ENCODE measurements at regions not wholly inside any gene's neighbourhood (a gene's known extent, or its start where the extent isn't known, plus 50 kb on each side); places are given as distances from the start of the nearest gene placed in this dataset.
"Not testable (repeated sequence)": the region's sequence is repeated elsewhere in the genome, so short reads cannot be mapped to it uniquely, and the experiment has no call there.

DNA sequence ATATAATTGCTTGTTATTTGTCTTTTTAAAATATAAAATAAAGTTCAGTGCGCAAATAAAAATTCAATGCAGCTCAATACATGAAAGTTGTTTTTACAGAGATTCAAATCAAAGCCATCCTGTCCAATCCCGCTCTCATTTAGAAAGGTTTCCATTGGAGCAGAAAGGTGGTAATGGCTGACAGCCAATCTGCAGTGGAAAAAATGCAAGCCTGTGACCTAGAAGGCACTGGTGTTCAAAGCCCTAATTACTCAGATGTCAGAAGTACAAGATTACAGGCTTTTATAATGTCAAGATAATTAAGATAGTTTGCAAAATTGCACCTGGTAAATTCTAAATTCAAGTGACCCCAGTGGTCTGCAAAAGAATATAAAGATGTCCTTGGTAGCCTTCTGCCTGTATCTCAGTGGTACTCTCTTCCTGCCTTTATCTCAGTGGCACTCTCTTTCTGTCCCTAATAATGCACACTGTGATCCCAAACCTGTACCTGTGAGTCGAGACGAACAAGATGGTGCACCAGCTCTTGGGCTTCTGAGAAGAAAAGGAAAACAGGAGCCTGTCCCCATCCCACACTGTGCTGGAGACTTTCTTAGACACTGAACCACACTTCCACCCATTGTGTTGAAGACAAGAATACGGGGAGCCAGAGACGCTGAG, 212.6 kb upstream of the FRG1 start:
- H3K27me3 Mint-ChIP-seq (ENCODE audit: low read depth); DNase-seq (ENCODE audit: low spot score in 2 of 2, unreplicated experiment in 2 of 2); H3K36me3 Mint-ChIP-seq; H3K4me1 Mint-ChIP-seq; H3K27ac Mint-ChIP-seq; H3K4me3 Mint-ChIP-seq: not testable (repeated sequence)
- peaks cover 44% of the 10 kb centered on the region for H3K9me3 Mint-ChIP-seq

DNA sequence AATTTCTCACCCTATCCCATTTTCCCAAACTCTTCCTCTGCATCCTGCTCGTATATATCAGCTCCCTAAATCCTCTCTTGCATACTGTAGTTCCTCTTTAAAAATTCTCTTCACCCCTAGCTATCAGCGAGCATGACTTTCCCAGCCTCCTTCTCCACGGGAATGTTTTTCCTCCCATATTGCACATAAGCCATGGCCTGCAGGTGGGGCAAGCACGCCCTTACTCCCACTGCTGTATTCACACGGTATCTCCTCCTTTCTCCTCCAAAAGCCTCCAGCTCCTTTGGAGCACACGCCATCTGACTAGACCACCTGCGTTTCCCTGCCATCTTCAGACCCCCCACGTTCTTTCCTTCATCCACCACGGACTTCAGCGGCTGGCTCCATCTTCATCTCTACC, 208.7 kb upstream of the FRG1 start:
- not testable (repeated sequence) for H3K27ac Mint-ChIP-seq; H3K4me3 Mint-ChIP-seq; H3K4me1 Mint-ChIP-seq; DNase-seq (ENCODE audit: low spot score in 2 of 2, unreplicated experiment in 2 of 2); H3K27me3 Mint-ChIP-seq (ENCODE audit: low read depth); H3K36me3 Mint-ChIP-seq
- peaks cover 52% of the 10 kb centered on the region for H3K9me3 Mint-ChIP-seq

DNA sequence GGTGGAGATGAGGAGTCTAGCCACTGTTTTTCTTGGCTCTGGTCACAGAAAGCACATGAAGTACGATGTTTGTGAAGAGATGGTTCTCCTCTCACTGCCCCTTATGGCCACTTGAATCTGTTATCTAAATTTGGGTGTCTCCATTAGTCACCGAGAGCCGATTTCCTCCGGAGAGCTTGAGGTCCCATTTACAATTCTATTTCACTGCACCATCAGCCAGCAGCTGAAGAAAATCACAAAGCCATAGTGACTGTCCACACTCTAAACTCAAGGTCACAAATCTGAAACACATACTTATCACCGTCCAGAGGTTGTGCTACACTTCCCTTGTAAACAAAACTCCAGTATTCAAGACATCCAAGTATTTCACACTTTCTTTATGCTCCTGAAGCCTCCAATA, 207.2 kb upstream of the FRG1 start:
- not testable (repeated sequence) for H3K4me1 Mint-ChIP-seq; DNase-seq (ENCODE audit: low spot score in 2 of 2, unreplicated experiment in 2 of 2); H3K4me3 Mint-ChIP-seq; H3K36me3 Mint-ChIP-seq; H3K27ac Mint-ChIP-seq; H3K27me3 Mint-ChIP-seq (ENCODE audit: low read depth)
- H3K9me3 Mint-ChIP-seq: peaks cover 53% of the 10 kb centered on the region

DNA sequence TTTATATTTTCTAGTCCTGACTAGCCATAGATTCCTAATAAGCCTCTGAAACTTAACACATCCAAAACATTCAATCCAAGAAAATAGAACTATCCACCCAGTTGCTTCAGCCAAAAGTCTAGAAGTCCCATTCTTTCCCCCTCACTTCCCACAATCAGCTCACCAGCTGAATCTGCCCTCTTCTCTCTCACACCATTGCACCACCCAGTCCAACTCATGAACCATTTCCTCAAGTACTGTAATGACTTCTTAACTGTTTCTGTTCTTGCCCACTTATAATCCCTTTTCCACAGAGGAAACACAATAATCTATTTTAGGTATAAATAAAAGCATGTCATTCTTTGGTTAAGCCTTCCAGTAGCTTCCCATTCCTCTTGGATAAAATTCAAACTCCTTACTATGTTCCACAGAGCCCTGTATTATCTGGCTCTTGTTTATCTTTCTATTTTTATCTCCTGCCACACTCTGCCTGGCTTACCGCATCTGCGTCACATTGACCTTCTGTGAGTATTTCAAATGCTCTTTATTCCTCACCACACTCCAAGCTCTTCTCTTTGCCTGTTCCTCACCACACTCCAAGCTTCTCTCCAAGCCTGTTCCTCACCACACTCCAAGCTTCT, 205.9 kb upstream of the FRG1 start:
- not testable (repeated sequence) for H3K4me3 Mint-ChIP-seq; H3K36me3 Mint-ChIP-seq; H3K4me1 Mint-ChIP-seq; H3K27ac Mint-ChIP-seq; H3K27me3 Mint-ChIP-seq (ENCODE audit: low read depth); DNase-seq (ENCODE audit: low spot score in 2 of 2, unreplicated experiment in 2 of 2)
- H3K9me3 Mint-ChIP-seq: peaks cover 57% of the 10 kb centered on the region

DNA sequence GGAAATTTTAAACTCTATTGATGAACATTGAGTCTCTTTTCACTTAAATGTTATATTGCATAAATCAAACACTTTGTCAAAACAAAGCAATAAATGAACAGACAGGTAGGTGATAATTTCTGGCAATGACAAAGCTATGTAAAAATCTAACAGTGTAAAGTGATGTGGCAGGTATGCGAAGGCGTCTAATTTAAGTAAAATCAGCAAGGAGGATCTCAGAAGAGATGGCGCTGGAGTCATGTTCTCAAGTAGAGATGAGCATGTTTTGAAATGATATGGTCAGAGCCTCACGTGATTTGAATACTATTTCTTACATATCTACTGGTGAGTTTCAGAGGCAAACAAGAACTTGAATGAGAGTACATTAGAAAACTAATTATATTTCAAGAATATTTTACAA, 204.0 kb upstream of the FRG1 start:
- H3K27me3 Mint-ChIP-seq (ENCODE audit: low read depth); H3K36me3 Mint-ChIP-seq; H3K4me1 Mint-ChIP-seq; H3K4me3 Mint-ChIP-seq; H3K27ac Mint-ChIP-seq; DNase-seq (ENCODE audit: low spot score in 2 of 2, unreplicated experiment in 2 of 2): not testable (repeated sequence)
- peaks cover 62% of the 10 kb centered on the region for H3K9me3 Mint-ChIP-seq

DNA sequence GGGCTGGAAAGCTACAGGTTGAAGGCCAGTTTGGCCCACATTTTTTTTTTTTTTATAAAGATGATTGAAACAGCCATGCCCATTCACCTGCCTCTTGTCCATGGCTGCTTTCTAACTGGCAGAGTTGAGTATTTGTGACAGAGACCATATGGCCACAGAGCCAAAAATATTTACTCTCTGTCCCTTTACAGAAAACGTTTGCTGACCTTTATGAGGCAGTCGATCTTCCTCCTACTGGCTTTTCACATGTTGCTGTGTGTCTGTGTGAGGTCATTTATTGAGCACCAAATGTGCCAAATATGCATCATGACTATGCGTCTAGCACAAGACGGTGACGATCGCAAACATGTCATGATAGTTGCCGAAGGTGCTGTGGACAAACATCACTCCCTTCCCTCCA, 200.6 kb upstream of the FRG1 start:
- not testable (repeated sequence) for H3K27me3 Mint-ChIP-seq (ENCODE audit: low read depth); H3K4me1 Mint-ChIP-seq; DNase-seq (ENCODE audit: low spot score in 2 of 2, unreplicated experiment in 2 of 2); H3K36me3 Mint-ChIP-seq; H3K27ac Mint-ChIP-seq; H3K4me3 Mint-ChIP-seq
- peaks cover 47% of the 10 kb centered on the region for H3K9me3 Mint-ChIP-seq

DNA sequence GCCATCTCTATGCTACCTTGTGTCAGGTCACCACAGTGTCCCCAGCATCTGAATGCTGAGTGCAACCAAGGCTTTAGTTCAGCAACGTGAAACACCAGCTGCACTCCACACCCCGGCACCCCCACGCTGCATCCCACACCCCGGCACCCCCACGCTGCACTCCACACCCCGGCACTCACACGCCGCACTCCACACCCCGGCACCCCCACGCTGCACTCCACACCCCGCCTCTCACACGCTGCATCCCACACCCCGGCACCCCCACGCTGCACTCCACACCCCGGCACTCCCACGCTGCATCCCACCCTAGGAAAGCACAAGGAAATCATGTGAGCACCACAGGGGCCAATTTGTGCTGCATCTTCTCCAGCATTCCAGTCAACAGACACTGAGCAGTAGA, 199.8 kb upstream of the FRG1 start:
- DNase-seq (ENCODE audit: low spot score in 2 of 2, unreplicated experiment in 2 of 2): no peak
- no peak overlapping the region for H3K4me3 Mint-ChIP-seq
- H3K4me1 Mint-ChIP-seq: no peaks in the 10 kb centered on the region
- TF ChIP-seq, protein P1, sequence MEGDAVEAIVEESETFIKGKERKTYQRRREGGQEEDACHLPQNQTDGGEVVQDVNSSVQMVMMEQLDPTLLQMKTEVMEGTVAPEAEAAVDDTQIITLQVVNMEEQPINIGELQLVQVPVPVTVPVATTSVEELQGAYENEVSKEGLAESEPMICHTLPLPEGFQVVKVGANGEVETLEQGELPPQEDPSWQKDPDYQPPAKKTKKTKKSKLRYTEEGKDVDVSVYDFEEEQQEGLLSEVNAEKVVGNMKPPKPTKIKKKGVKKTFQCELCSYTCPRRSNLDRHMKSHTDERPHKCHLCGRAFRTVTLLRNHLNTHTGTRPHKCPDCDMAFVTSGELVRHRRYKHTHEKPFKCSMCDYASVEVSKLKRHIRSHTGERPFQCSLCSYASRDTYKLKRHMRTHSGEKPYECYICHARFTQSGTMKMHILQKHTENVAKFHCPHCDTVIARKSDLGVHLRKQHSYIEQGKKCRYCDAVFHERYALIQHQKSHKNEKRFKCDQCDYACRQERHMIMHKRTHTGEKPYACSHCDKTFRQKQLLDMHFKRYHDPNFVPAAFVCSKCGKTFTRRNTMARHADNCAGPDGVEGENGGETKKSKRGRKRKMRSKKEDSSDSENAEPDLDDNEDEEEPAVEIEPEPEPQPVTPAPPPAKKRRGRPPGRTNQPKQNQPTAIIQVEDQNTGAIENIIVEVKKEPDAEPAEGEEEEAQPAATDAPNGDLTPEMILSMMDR (IDR thresholded peaks at IDR 0.05; ENCODE audit: unreplicated experiment): no peak
- H3K27ac Mint-ChIP-seq: no peak overlapping the region
- H3K27me3 Mint-ChIP-seq (ENCODE audit: low read depth): no peaks in the 10 kb centered on the region
- H3K9me3 Mint-ChIP-seq: peaks cover 53% of the 10 kb centered on the region
- H3K36me3 Mint-ChIP-seq: no peaks in the 10 kb centered on the region

DNA sequence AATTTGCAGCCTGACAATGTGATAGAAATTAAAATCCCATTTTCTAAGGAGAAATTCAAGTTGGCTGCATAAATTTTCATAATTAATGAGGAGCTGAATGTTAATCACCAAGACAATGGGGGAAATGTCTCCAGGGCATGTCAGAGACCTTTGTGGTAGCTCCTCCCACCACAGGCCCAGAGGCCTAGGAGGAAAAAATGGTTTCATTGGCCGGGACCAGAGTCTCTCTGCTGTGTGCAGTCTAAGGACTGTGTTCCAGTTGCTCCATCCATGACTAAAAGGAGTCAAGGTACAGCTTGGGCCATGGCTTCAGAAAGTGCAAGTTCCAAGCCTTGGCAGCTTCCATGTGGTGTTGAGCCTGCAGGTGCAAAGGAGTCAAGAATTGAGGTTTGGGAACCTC, 187.6 kb upstream of the FRG1 start:
- H3K36me3 Mint-ChIP-seq, H3K4me3 Mint-ChIP-seq: not testable (repeated sequence)

DNA sequence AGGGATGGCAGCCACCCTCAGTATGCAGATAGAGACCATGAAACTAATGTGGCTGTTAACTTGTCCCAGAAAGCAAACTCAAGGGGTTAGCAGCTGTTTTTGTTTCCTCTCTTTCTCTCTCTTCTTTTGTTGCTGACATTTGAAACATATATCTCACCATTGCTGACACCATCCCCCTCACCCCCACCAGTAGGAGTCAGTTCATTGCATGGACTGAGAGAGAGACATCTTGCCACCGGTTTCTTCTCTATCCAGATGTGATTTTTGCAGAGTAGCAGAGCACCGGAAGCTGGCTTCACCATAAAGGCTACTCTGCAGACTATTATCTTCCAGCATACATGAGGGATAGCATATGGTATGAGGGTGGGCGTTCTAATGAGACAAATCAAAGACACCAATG, 177.1 kb upstream of the FRG1 start:
- TF ChIP-seq, protein P1 (IDR thresholded peaks at IDR 0.05; ENCODE audit: unreplicated experiment): no peak
- Mint-ChIP-seq H3K4me3 (no peak overlapping the region), H3K27me3 (ENCODE audit: low read depth) (no peaks in the 10 kb centered on the region), H3K27ac (no peak overlapping the region), H3K9me3 (peaks cover 46% of the 10 kb centered on the region), H3K4me1 (no peaks in the 10 kb centered on the region), H3K36me3 (peaks cover 2% of the 10 kb centered on the region)
- no peak for DNase-seq (ENCODE audit: low spot score in 2 of 2, unreplicated experiment in 2 of 2)

More for the DNA sequence above, 187.6 kb upstream of the FRG1 start:
- not testable (repeated sequence) for H3K4me1 Mint-ChIP-seq; H3K27ac Mint-ChIP-seq; DNase-seq (ENCODE audit: low spot score in 2 of 2, unreplicated experiment in 2 of 2); H3K27me3 Mint-ChIP-seq (ENCODE audit: low read depth)
- peaks cover 51% of the 10 kb centered on the region for H3K9me3 Mint-ChIP-seq
